ENCODE measurements at regions not wholly inside any gene's neighbourhood (a gene's known extent, or its start where the extent isn't known, plus 50 kb on each side); places are given as distances from the start of the nearest gene placed in this dataset.

- TF ChIP-seq, protein P1, sequence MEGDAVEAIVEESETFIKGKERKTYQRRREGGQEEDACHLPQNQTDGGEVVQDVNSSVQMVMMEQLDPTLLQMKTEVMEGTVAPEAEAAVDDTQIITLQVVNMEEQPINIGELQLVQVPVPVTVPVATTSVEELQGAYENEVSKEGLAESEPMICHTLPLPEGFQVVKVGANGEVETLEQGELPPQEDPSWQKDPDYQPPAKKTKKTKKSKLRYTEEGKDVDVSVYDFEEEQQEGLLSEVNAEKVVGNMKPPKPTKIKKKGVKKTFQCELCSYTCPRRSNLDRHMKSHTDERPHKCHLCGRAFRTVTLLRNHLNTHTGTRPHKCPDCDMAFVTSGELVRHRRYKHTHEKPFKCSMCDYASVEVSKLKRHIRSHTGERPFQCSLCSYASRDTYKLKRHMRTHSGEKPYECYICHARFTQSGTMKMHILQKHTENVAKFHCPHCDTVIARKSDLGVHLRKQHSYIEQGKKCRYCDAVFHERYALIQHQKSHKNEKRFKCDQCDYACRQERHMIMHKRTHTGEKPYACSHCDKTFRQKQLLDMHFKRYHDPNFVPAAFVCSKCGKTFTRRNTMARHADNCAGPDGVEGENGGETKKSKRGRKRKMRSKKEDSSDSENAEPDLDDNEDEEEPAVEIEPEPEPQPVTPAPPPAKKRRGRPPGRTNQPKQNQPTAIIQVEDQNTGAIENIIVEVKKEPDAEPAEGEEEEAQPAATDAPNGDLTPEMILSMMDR (conservative IDR thresholded peaks at IDR 0.05; ENCODE audit: low read length), result no peak
- TF ChIP-seq EZH2phosphoT487 (IDR thresholded peaks at IDR 0.05; ENCODE audit: borderline replicate concordance, low read depth, low read length), result no peak
Measured at GRCh38 chr20:61157301-61157700, 94.8 kb upstream of the CDH4 start.

Data from OCI-LY7 (cell line).